ENCODE measurements at regions not wholly inside any gene's neighbourhood (a gene's known extent, or its start where the extent isn't known, plus 50 kb on each side); places are given as distances from the start of the nearest gene placed in this dataset.

DNA sequence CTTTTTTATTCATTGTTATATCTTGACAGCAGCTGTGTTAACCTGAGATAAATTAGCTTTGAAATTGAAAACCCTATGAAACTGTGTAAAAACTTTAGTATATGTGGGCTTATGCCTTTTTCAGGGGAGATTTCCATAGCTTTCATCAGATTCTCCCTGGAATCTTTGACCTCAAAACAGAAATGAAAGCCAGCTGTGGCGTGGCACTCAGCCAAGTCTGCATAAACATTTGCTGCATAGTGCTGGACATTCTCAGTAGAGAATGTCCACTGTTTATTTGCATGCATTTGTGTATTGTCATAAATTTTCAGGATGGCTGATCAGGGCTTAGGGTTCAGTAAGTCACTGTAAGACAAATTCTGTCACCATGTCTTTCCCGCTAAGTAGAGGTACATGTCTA, 115.3 kb upstream of the NAP1L1 start:
- Histone ChIP-seq H3K36me3 (ENCODE audit: insufficient read depth, low read length) (no peaks in the 10 kb centered on the region), H3K27ac (ENCODE audit: low read length) (no peak overlapping the region), H2AFZ (ENCODE audit: low read depth, low read length) (no peak overlapping the region), H3K4me1 (ENCODE audit: insufficient read depth, low read length) (0 out of 2 replicates have a peak, but pooled peaks cover 6% of the 10 kb centered on the region), H3K4me3 (ENCODE audit: low read depth in 1 of 2, low read length in 2 of 2) (no peak overlapping the region), H3K9me3 (ENCODE audit: insufficient read depth, low read length, severe bottlenecking) (peaks cover 10% of the 10 kb centered on the region), H3K4me2 (ENCODE audit: insufficient read depth, low read length) (no peak overlapping the region), H3K27me3 (ENCODE audit: insufficient read depth, low read length, poor library complexity) (no peaks in the 10 kb centered on the region), H3K79me2 (ENCODE audit: insufficient read depth, low read length) (no peaks in the 10 kb centered on the region), H3K9ac (ENCODE audit: low read depth, low read length) (no peak overlapping the region), H4K20me1 (ENCODE audit: insufficient read depth, low read length) (no peaks in the 10 kb centered on the region)
- DNase-seq (no peak), ATAC-seq (ENCODE audit: insufficient read depth, low read depth) (no peak)
- TF ChIP-seq EZH2 (IDR thresholded peaks at IDR 0.05; ENCODE audit: borderline replicate concordance, low read depth, low read length, severe bottlenecking) (no peak), CTCF (IDR thresholded peaks at IDR 0.05; ENCODE audit: borderline replicate concordance, extremely low read depth, low read length, poor library complexity, severe bottlenecking) (no peak)

DNA sequence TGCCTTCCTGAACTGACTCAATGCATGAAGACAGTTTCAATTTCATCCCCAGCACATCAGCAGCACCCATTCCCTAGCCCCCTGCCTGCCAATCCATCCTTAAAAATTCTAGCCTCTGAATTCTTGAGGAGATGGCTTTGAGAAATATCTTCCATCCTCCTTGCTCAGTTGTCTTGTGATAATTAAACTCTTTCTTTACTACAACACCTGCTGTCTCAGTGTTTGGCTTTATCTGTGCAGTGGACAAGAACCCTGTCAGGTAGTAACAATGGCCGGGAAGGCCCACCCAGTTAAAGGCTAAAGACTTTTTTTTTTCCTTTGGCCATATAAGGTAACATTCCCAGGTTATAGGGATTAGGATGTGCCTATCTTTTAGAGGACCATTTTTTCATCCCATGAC, 114.4 kb upstream of the NAP1L1 start:
- no peaks in the 10 kb centered on the region for H4K20me1 ChIP-seq (ENCODE audit: insufficient read depth, low read length)
- no peak for DNase-seq
- H3K9ac ChIP-seq (ENCODE audit: low read depth, low read length) = no peak overlapping the region
- H3K27ac ChIP-seq (ENCODE audit: low read length) = no peak overlapping the region
- no peaks in the 10 kb centered on the region for H3K36me3 ChIP-seq (ENCODE audit: insufficient read depth, low read length)
- 0 out of 2 replicates have a peak, but pooled peaks cover 6% of the 10 kb centered on the region for H3K4me1 ChIP-seq (ENCODE audit: insufficient read depth, low read length)
- H3K79me2 ChIP-seq (ENCODE audit: insufficient read depth, low read length) = no peaks in the 10 kb centered on the region
- peaks cover 10% of the 10 kb centered on the region for H3K9me3 ChIP-seq (ENCODE audit: insufficient read depth, low read length, severe bottlenecking)
- no peaks in the 10 kb centered on the region for H3K27me3 ChIP-seq (ENCODE audit: insufficient read depth, low read length, poor library complexity)
- H3K4me3 ChIP-seq (ENCODE audit: low read depth in 1 of 2, low read length in 2 of 2) = no peak overlapping the region
- no peak for ATAC-seq (ENCODE audit: insufficient read depth, low read depth)
- no peak overlapping the region for H3K4me2 ChIP-seq (ENCODE audit: insufficient read depth, low read length)
- TF ChIP-seq CTCF (IDR thresholded peaks at IDR 0.05; ENCODE audit: borderline replicate concordance, extremely low read depth, low read length, poor library complexity, severe bottlenecking) (no peak), EZH2 (IDR thresholded peaks at IDR 0.05; ENCODE audit: borderline replicate concordance, low read depth, low read length, severe bottlenecking) (no peak)
- no peak overlapping the region for H2AFZ ChIP-seq (ENCODE audit: low read depth, low read length)

GRCh38 chr12:76197283-76197682, 112.8 kb upstream of the NAP1L1 start:
- DNase-seq (no peak), ATAC-seq (ENCODE audit: insufficient read depth, low read depth) (no peak)
- H4K20me1 ChIP-seq (ENCODE audit: insufficient read depth, low read length) = no peaks in the 10 kb centered on the region
- H3K27ac ChIP-seq (ENCODE audit: low read length) = no peak overlapping the region
- no peaks in the 10 kb centered on the region for H3K36me3 ChIP-seq (ENCODE audit: insufficient read depth, low read length)
- no peak for TF ChIP-seq CTCF (IDR thresholded peaks at IDR 0.05; ENCODE audit: borderline replicate concordance, extremely low read depth, low read length, poor library complexity, severe bottlenecking)
- TF ChIP-seq EZH2 (IDR thresholded peaks at IDR 0.05; ENCODE audit: borderline replicate concordance, low read depth, low read length, severe bottlenecking) = no peak
- no peak overlapping the region for H3K4me3 ChIP-seq (ENCODE audit: low read depth in 1 of 2, low read length in 2 of 2)
- 0 out of 2 replicates have a peak, but pooled peaks cover 6% of the 10 kb centered on the region for H3K4me1 ChIP-seq (ENCODE audit: insufficient read depth, low read length)
- no peak overlapping the region for H3K9ac ChIP-seq (ENCODE audit: low read depth, low read length)
- H2AFZ ChIP-seq (ENCODE audit: low read depth, low read length) = no peak overlapping the region
- H3K9me3 ChIP-seq (ENCODE audit: insufficient read depth, low read length, severe bottlenecking) = peaks cover 10% of the 10 kb centered on the region
- H3K79me2 ChIP-seq (ENCODE audit: insufficient read depth, low read length) = no peaks in the 10 kb centered on the region
- H3K27me3 ChIP-seq (ENCODE audit: insufficient read depth, low read length, poor library complexity) = no peaks in the 10 kb centered on the region
- H3K4me2 ChIP-seq (ENCODE audit: insufficient read depth, low read length) = no peak overlapping the region

DNA sequence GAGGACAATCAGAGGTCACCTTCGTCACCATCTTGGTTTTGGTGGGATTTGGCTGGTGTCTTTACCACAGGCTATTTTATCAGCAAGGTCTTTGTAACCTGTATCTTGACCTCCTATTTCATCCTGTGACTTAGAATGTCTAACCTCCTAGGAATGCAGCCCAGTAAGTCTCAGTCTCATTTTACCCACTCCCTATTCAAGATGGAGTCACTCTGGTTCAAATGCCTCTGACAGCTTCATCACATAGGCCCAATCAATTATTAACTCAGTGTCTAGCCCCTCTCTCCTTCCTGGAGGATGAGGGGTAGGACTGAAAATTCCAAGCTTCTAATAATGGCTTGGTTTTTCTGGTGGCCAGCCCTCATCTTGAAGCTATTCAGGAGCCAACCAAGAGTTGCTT, 111.4 kb upstream of the NAP1L1 start:
- ATAC-seq (ENCODE audit: insufficient read depth, low read depth) = no peak
- no peaks in the 10 kb centered on the region for H3K27me3 ChIP-seq (ENCODE audit: insufficient read depth, low read length, poor library complexity)
- no peak for DNase-seq
- H3K27ac ChIP-seq (ENCODE audit: low read length) = no peak overlapping the region
- no peak overlapping the region for H3K4me3 ChIP-seq (ENCODE audit: low read depth in 1 of 2, low read length in 2 of 2)
- H3K4me2 ChIP-seq (ENCODE audit: insufficient read depth, low read length) = no peak overlapping the region
- H3K79me2 ChIP-seq (ENCODE audit: insufficient read depth, low read length) = no peaks in the 10 kb centered on the region
- no peak overlapping the region for H2AFZ ChIP-seq (ENCODE audit: low read depth, low read length)
- H4K20me1 ChIP-seq (ENCODE audit: insufficient read depth, low read length) = no peaks in the 10 kb centered on the region
- H3K9me3 ChIP-seq (ENCODE audit: insufficient read depth, low read length, severe bottlenecking) = peaks cover 10% of the 10 kb centered on the region
- H3K9ac ChIP-seq (ENCODE audit: low read depth, low read length) = no peak overlapping the region
- TF ChIP-seq EZH2 (IDR thresholded peaks at IDR 0.05; ENCODE audit: borderline replicate concordance, low read depth, low read length, severe bottlenecking) (no peak), CTCF (IDR thresholded peaks at IDR 0.05; ENCODE audit: borderline replicate concordance, extremely low read depth, low read length, poor library complexity, severe bottlenecking) (no peak)
- H3K36me3 ChIP-seq (ENCODE audit: insufficient read depth, low read length) = no peaks in the 10 kb centered on the region
- H3K4me1 ChIP-seq (ENCODE audit: insufficient read depth, low read length) = no peaks in the 10 kb centered on the region
